OCI-LY3 (cell line): ENCODE measurements at regions not wholly inside any gene's neighbourhood (a gene's known extent, or its start where the extent isn't known, plus 50 kb on each side); places are given as distances from the start of the nearest gene placed in this dataset.

Source experiments
- EZH2phosphoT487 ChIP-seq: fragments of 200-600 bp; shearing (Covaris generic); IDR thresholded peaks from 2 replicates; pipeline ENCODE4 v1.6.1; 2018; ENCODE audit warnings: antibody characterized with exemption, mixed run types, low read depth
- TF ChIP-seq, protein P1 (sequence below): fragments of 200-600, 300-600 bp; sonication (generic); IDR thresholded peaks from 2 replicates; pipeline ENCODE4 v1.5.1; 2014; ENCODE audit warnings: antibody characterized with exemption, low read length, low read depth

DNA sequence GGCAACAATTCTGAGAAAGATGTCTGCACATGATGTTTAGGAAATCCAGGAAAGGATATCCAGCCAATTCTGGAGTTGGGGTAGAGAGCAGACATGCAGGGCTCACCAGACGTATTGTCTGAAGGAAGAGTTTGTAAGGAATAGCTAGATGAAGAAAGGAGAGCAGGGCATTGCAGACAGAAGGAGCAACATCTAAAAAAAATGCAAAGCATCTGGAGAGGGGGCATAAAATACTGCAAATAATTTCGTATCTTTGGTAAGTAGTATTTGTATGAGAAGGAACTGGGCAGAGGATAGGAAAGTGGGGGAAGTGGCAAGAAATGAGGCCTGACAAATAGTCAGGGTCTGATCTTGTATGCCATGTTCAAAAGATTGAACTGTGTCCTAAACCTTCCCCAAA lies 74.8 kb downstream of the MACIR start:
- no peak for TF ChIP-seq EZH2phosphoT487
- TF ChIP-seq, protein P1, sequence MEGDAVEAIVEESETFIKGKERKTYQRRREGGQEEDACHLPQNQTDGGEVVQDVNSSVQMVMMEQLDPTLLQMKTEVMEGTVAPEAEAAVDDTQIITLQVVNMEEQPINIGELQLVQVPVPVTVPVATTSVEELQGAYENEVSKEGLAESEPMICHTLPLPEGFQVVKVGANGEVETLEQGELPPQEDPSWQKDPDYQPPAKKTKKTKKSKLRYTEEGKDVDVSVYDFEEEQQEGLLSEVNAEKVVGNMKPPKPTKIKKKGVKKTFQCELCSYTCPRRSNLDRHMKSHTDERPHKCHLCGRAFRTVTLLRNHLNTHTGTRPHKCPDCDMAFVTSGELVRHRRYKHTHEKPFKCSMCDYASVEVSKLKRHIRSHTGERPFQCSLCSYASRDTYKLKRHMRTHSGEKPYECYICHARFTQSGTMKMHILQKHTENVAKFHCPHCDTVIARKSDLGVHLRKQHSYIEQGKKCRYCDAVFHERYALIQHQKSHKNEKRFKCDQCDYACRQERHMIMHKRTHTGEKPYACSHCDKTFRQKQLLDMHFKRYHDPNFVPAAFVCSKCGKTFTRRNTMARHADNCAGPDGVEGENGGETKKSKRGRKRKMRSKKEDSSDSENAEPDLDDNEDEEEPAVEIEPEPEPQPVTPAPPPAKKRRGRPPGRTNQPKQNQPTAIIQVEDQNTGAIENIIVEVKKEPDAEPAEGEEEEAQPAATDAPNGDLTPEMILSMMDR, result no peak
